ENCODE measurements at regions not wholly inside any gene's neighbourhood (a gene's known extent, or its start where the extent isn't known, plus 50 kb on each side); places are given as distances from the start of the nearest gene placed in this dataset.

- no peak for DNase-seq
- H3K27me3 ChIP-seq = no peaks in the 10 kb centered on the region
- no peaks in the 10 kb centered on the region for H3K9me3 ChIP-seq
- no peaks in the 10 kb centered on the region for H3K36me3 ChIP-seq
- no peak for TF ChIP-seq EP300 (IDR thresholded peaks at IDR 0.05; ENCODE audit: low read depth)
- TF ChIP-seq POLR2A (IDR thresholded peaks at IDR 0.05) = no peak
- TF ChIP-seq POLR2AphosphoS5 (IDR thresholded peaks at IDR 0.05) = no peak
- TF ChIP-seq, protein P1, sequence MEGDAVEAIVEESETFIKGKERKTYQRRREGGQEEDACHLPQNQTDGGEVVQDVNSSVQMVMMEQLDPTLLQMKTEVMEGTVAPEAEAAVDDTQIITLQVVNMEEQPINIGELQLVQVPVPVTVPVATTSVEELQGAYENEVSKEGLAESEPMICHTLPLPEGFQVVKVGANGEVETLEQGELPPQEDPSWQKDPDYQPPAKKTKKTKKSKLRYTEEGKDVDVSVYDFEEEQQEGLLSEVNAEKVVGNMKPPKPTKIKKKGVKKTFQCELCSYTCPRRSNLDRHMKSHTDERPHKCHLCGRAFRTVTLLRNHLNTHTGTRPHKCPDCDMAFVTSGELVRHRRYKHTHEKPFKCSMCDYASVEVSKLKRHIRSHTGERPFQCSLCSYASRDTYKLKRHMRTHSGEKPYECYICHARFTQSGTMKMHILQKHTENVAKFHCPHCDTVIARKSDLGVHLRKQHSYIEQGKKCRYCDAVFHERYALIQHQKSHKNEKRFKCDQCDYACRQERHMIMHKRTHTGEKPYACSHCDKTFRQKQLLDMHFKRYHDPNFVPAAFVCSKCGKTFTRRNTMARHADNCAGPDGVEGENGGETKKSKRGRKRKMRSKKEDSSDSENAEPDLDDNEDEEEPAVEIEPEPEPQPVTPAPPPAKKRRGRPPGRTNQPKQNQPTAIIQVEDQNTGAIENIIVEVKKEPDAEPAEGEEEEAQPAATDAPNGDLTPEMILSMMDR (IDR thresholded peaks at IDR 0.05) = no peak
- in situ Hi-C loops (cut with MboI; ENCODE audit: low pct_ligation_motif_present in 1 of 4, low pct_unique_long_range_greater_than_20kb in 1 of 4, low sequenced_read_pairs in 3 of 4) (no loop called here), intact Hi-C loops (cut with DNase I; ENCODE audit: low total_unique reads) (no loop called here)
- WGBS, 2 donors (ENCODE audit: low coverage in 1 of 2) = 59 to 76% methylated on average over 4 to 5 of the region's 5 CpGs
- no peaks in the 10 kb centered on the region for H3K4me1 ChIP-seq
- no peak overlapping the region for H3K27ac ChIP-seq
- no peak overlapping the region for H3K4me3 ChIP-seq
Observed at GRCh38 chr16:5775916-5776315, 678.3 kb upstream of the EEF2KMT start.

DNA sequence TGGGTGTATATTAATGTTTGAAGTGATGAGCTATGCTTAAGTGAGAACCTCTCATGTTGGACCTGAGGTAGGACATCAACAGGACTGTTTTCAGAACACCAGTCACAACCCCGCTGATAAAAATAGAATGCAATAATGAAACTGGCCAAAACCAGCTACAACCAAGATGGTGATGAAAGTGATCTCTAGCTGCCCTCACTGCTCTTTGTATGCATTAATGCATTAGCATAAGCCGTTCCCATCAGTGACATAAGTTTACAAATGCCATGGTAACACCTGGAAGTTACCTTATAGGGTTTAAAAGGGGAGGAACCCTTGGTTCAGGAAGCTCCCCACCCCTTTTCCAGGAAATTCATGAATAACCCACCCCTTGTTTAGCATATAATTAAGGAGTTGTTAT is 672.5 kb upstream of the EEF2KMT start:
- no peak for DNase-seq
- Histone ChIP-seq H3K27ac (no peak overlapping the region), H3K9me3 (no peaks in the 10 kb centered on the region), H3K4me3 (no peak overlapping the region), H3K4me1 (no peaks in the 10 kb centered on the region), H3K27me3 (no peaks in the 10 kb centered on the region), H3K36me3 (no peaks in the 10 kb centered on the region)
- in situ Hi-C loops (cut with MboI; ENCODE audit: low pct_ligation_motif_present in 1 of 4, low pct_unique_long_range_greater_than_20kb in 1 of 4, low sequenced_read_pairs in 3 of 4) (no loop called here), intact Hi-C loops (cut with DNase I; ENCODE audit: low total_unique reads) (no loop called here)
- TF ChIP-seq, protein P1 (IDR thresholded peaks at IDR 0.05) = no peak
- TF ChIP-seq POLR2AphosphoS5 (IDR thresholded peaks at IDR 0.05) = no peak
- TF ChIP-seq POLR2A (IDR thresholded peaks at IDR 0.05) = no peak
- no peak for TF ChIP-seq EP300 (IDR thresholded peaks at IDR 0.05; ENCODE audit: low read depth)
- WGBS, 2 donors (ENCODE audit: low coverage in 1 of 2) = 96% methylated on average over 2 of the region's 2 CpGs; no CpG with 5 or more reads in 1 of the 2 donors

GRCh38 chr16:5769513-5769912 is 671.9 kb upstream of the EEF2KMT start:
- no peak for TF ChIP-seq POLR2A (IDR thresholded peaks at IDR 0.05)
- TF ChIP-seq, protein P1 (IDR thresholded peaks at IDR 0.05) = no peak
- no peak for TF ChIP-seq POLR2AphosphoS5 (IDR thresholded peaks at IDR 0.05)
- no peak for TF ChIP-seq EP300 (IDR thresholded peaks at IDR 0.05; ENCODE audit: low read depth)
- no peaks in the 10 kb centered on the region for H3K36me3 ChIP-seq
- H3K9me3 ChIP-seq = no peaks in the 10 kb centered on the region
- H3K4me3 ChIP-seq = no peak overlapping the region
- H3K4me1 ChIP-seq = no peaks in the 10 kb centered on the region
- in situ Hi-C loops (cut with MboI; ENCODE audit: low pct_ligation_motif_present in 1 of 4, low pct_unique_long_range_greater_than_20kb in 1 of 4, low sequenced_read_pairs in 3 of 4) (no loop called here), intact Hi-C loops (cut with DNase I; ENCODE audit: low total_unique reads) (no loop called here)
- no peak for DNase-seq
- H3K27ac ChIP-seq = no peak overlapping the region
- H3K27me3 ChIP-seq = no peaks in the 10 kb centered on the region
- 74 to 80% methylated on average over 5 of the region's 5 CpGs for WGBS, 2 donors (ENCODE audit: low coverage in 1 of 2)

- Histone ChIP-seq H3K4me1 (no peaks in the 10 kb centered on the region), H3K27ac (no peak overlapping the region), H3K4me3 (no peak overlapping the region), H3K36me3 (no peaks in the 10 kb centered on the region), H3K27me3 (no peaks in the 10 kb centered on the region), H3K9me3 (no peaks in the 10 kb centered on the region)
- in situ Hi-C loops (cut with MboI; ENCODE audit: low pct_ligation_motif_present in 1 of 4, low pct_unique_long_range_greater_than_20kb in 1 of 4, low sequenced_read_pairs in 3 of 4) = no loop called here
- 44 to 75% methylated on average over 2 to 7 of the region's 7 CpGs for WGBS, 2 donors (ENCODE audit: low coverage in 1 of 2)
- intact Hi-C loops (cut with DNase I; ENCODE audit: low total_unique reads) = no loop called here
- DNase-seq = no peak
- no peak for TF ChIP-seq POLR2AphosphoS5 (IDR thresholded peaks at IDR 0.05)
- no peak for TF ChIP-seq POLR2A (IDR thresholded peaks at IDR 0.05)
- TF ChIP-seq, protein P1 (IDR thresholded peaks at IDR 0.05) = no peak
- no peak for TF ChIP-seq EP300 (IDR thresholded peaks at IDR 0.05; ENCODE audit: low read depth)
Observed at GRCh38 chr16:5768445-5768844, 670.9 kb upstream of the EEF2KMT start.

Data from transverse colon (tissue), 4 donors.